WTC11 (cell line): ENCODE measurements at regions not wholly inside any gene's neighbourhood (a gene's known extent, or its start where the extent isn't known, plus 50 kb on each side); places are given as distances from the start of the nearest gene placed in this dataset.

Experiments used
- AFF4 ChIP-seq: sonication (generic); formaldehyde crosslinking; IDR thresholded peaks from 2 replicates; pipeline ENCODE4 v1.8.1; 2023; ENCODE audit warnings: mild to moderate bottlenecking, missing genetic modification reagents, borderline replicate concordance
- ATF2 ChIP-seq: sonication (generic); formaldehyde crosslinking; IDR thresholded peaks from 2 replicates; pipeline ENCODE4 v1.8.1; 2022; ENCODE audit warnings: low read depth, missing genetic modification reagents, borderline replicate concordance
- CDX4 ChIP-seq: fragments of 250-450 bp; sonication (Bioruptor Pico); IDR thresholded peaks from 2 replicates; pipeline ENCODE4 v1.9.0; 2021; ENCODE audit warnings: moderate library complexity, mild to moderate bottlenecking, inconsistent platforms, borderline replicate concordance
- E2F4 ChIP-seq: sonication (generic); formaldehyde crosslinking; IDR thresholded peaks from 2 replicates; pipeline ENCODE4 v1.8.1; 2022; ENCODE audit warnings: low read depth, mild to moderate bottlenecking, moderate library complexity, missing genetic modification reagents, borderline replicate concordance
- NR3C1 ChIP-seq: sonication (generic); formaldehyde crosslinking; conservative IDR thresholded peaks from 2 replicates; pipeline ENCODE4 v1.8.1; 2023; ENCODE audit warnings: low read depth, mild to moderate bottlenecking, missing genetic modification reagents
- ZBTB21 ChIP-seq: sonication (generic); formaldehyde crosslinking; IDR thresholded peaks from 2 replicates; pipeline ENCODE4 v1.8.1; 2023; ENCODE audit warnings: mild to moderate bottlenecking, missing genetic modification reagents, borderline replicate concordance

GRCh38 chr2:2623939-2624338 is 292.9 kb upstream of the MYT1L start:
- TF ChIP-seq NR3C1 (CRISPR knock-in tag) (no peak), ATF2 (CRISPR knock-in tag) (no peak), ZBTB21 (CRISPR knock-in tag) (no peak), E2F4 (CRISPR knock-in tag) (no peak), AFF4 (CRISPR knock-in tag) (no peak), CDX4 (CRISPR knock-in tag) (no peak)
